Thyroid gland (tissue), 4 donors: ENCODE measurements at regions not wholly inside any gene's neighbourhood (a gene's known extent, or its start where the extent isn't known, plus 50 kb on each side); places are given as distances from the start of the nearest gene placed in this dataset.

Experiments
- DNase-seq, 2 donors: peaks; one replicate each; pipeline ENCODE4 v3.0.0-alpha.2; 2019
- H3K27ac ChIP-seq, 3 donors: fragments of 200-600 bp; sonication (generic); 1 replicate in 2 of 3; 2 replicates in 1 of 3; pipeline ENCODE4 v1.5.1; 2016 to 2019; ENCODE audit warnings: mild to moderate bottlenecking in 1 of 3, moderate library complexity in 1 of 3
- H3K27me3 ChIP-seq: fragments of 200-600 bp; sonication (generic); one replicate; pipeline ENCODE4 v1.5.1; 2019
- H3K36me3 ChIP-seq, 2 donors: fragments of 200-600 bp; sonication (generic); one replicate each; pipeline ENCODE4 v1.5.1; 2016 to 2019
- H3K4me1 ChIP-seq, 2 donors: fragments of 200-600 bp; sonication (generic); one replicate each; pipeline ENCODE4 v1.5.1; 2017 to 2019
- H3K4me3 ChIP-seq, 3 donors: fragments of 200-600 bp; sonication (generic); replicated peaks in 1 of 3; 1 replicate in 2 of 3; 2 replicates in 1 of 3; pipeline ENCODE4 v1.5.1; 2016; ENCODE audit warnings: mild to moderate bottlenecking in 1 of 3
- H3K9me3 ChIP-seq: fragments of 200-600 bp; sonication (generic); one replicate; pipeline ENCODE4 v1.5.1; 2017
- POLR2A ChIP-seq, 2 donors: fragments of 450-650 bp; IDR thresholded peaks; one replicate each; pipeline ENCODE4 v1.6.1; 2017; ENCODE audit warnings: antibody characterized with exemption in 2 of 2, mild to moderate bottlenecking in 2 of 2, moderate library complexity in 1 of 2
- WGBS, 2 donors: methylation state at CpG; one replicate each; pipeline ENCODE4 v1.1.5; 2017; 5-methylcytosine and 5-hydroxymethylcytosine counted together
- intact Hi-C: fragments of 100-400 bp; cut with DNase I; formaldehyde crosslinking; loops from one replicate; pipeline ENCODE4 v1.15.1; 2023
- TF ChIP-seq, protein P1 (sequence below), 6 experiments: fragments of 200-600 bp in 3 of 6; fragments of 450-650 bp in 3 of 6; sonication (generic) in 3 of 6; IDR thresholded peaks; one replicate each; pipeline ENCODE4 v1.5.1; 2016 to 2019; ENCODE audit warnings: antibody characterized with exemption in 6 of 6, mild to moderate bottlenecking in 2 of 6, inconsistent platforms in 1 of 6, moderate library complexity in 1 of 6

DNA sequence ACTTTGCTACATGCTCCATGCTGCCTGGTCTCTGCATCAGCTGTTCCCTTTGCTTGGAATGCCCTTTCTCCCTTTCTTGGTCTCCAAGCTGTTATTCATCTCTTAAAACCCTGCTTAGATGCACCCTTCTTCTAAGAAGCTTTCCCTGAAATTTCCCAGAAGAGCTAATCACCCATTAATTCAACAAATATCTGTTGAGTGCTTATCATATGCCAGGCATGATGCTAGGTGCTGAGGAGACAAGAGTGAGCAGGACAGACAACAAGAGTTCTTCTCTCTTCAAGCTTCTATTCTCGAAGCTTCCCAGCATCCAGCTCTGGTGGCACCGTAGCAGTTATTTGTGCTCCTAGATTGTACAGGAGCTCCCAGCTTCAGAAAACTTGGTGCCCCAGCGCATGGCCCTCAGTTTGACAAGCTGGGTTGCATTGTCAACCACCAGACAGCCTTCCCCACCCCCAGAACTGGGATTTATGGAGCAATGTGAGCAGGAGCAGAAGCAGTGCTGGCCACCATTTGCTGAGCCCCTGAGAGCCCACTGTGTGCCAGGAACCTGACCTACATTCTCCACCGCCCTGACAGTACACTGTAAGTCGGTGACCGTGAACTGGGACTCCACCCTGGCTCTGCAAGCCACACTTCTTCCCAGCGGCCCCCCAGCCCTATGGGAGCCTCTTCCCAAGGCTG is 68.0 kb upstream of the ACOT11 start:
- Histone ChIP-seq H3K4me1 (peaks cover 4 to 16% of the 10 kb centered on the region in 2 donors), H3K36me3 (no peaks in the 10 kb centered on the region), H3K9me3 (no peaks in the 10 kb centered on the region), H3K27me3 (no peaks in the 10 kb centered on the region), H3K4me3 (no peak overlapping the region), H3K27ac (no peak overlapping the region)
- intact Hi-C loops: no loop called here
- WGBS, 2 donors: 78 to 83% methylated on average over 6 to 7 of the region's 7 CpGs
- DNase-seq: no peak
- TF ChIP-seq POLR2A (IDR thresholded peaks at IDR 0.05): no peak
- TF ChIP-seq, protein P1, sequence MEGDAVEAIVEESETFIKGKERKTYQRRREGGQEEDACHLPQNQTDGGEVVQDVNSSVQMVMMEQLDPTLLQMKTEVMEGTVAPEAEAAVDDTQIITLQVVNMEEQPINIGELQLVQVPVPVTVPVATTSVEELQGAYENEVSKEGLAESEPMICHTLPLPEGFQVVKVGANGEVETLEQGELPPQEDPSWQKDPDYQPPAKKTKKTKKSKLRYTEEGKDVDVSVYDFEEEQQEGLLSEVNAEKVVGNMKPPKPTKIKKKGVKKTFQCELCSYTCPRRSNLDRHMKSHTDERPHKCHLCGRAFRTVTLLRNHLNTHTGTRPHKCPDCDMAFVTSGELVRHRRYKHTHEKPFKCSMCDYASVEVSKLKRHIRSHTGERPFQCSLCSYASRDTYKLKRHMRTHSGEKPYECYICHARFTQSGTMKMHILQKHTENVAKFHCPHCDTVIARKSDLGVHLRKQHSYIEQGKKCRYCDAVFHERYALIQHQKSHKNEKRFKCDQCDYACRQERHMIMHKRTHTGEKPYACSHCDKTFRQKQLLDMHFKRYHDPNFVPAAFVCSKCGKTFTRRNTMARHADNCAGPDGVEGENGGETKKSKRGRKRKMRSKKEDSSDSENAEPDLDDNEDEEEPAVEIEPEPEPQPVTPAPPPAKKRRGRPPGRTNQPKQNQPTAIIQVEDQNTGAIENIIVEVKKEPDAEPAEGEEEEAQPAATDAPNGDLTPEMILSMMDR (IDR thresholded peaks at IDR 0.05): no peak

DNA sequence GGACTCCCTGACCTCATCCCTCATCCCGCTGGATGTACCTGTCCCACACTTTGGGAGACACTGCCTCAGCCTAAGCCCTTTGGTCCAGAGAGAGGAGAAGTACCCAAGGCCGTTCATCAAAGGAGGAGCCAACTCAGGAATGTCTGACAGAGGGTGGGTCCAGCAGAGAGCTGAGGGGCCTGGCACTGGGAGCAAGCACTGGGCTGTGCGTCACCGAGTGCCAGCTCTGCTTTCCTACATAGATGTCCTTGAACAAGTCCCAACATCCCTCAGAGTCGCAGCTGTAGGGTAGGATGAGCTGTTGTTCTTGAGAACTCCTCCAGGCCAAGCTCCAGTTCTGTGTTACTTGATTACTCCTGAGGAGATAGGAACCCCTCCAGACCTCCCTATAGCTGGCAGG is 68.8 kb upstream of the ACOT11 start:
- TF ChIP-seq POLR2A (IDR thresholded peaks at IDR 0.05): no peak
- TF ChIP-seq, protein P1 (IDR thresholded peaks at IDR 0.05): no peak
- Histone ChIP-seq H3K4me3 (no peak overlapping the region), H3K9me3 (no peaks in the 10 kb centered on the region), H3K27ac (no peak overlapping the region), H3K27me3 (no peaks in the 10 kb centered on the region), H3K36me3 (no peaks in the 10 kb centered on the region), H3K4me1 (peaks cover 4 to 24% of the 10 kb centered on the region in 2 donors)
- no peak for DNase-seq
- WGBS, 2 donors: 76 to 80% methylated on average over 4 to 5 of the region's 5 CpGs
- intact Hi-C loops: no loop called here

DNA sequence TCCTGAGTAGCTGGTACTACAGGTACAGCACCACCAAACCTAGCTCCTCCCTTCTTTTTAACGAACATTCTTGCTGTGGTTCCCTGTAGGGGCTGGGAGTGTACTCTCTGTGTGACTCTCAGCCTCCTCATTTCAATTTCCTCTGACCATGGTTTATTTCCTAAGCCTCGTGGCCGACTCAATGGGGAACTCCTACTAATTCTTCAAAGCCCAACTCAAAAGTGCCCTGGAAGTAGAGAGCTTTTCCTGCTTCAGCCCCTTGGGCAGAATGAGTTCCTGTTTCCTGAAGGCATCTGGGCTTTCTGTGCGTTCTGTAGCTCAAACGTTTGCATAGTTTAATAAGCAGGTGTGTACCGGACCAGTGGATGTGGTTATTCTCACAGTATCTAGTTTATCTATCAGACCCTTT is 70.9 kb upstream of the ACOT11 start:
- 70 to 71% methylated on average over 6 of the region's 6 CpGs for WGBS, 2 donors
- H3K27ac ChIP-seq: no peak overlapping the region
- H3K4me1 ChIP-seq: peaks cover 4 to 24% of the 10 kb centered on the region in 2 donors
- H3K27me3 ChIP-seq: no peaks in the 10 kb centered on the region
- intact Hi-C loops: no loop called here
- TF ChIP-seq, protein P1 (IDR thresholded peaks at IDR 0.05): no peak
- TF ChIP-seq POLR2A (IDR thresholded peaks at IDR 0.05): no peak
- H3K4me3 ChIP-seq: no peak overlapping the region
- DNase-seq: no peak
- no peaks in the 10 kb centered on the region for H3K9me3 ChIP-seq
- H3K36me3 ChIP-seq: no peaks in the 10 kb centered on the region

DNA sequence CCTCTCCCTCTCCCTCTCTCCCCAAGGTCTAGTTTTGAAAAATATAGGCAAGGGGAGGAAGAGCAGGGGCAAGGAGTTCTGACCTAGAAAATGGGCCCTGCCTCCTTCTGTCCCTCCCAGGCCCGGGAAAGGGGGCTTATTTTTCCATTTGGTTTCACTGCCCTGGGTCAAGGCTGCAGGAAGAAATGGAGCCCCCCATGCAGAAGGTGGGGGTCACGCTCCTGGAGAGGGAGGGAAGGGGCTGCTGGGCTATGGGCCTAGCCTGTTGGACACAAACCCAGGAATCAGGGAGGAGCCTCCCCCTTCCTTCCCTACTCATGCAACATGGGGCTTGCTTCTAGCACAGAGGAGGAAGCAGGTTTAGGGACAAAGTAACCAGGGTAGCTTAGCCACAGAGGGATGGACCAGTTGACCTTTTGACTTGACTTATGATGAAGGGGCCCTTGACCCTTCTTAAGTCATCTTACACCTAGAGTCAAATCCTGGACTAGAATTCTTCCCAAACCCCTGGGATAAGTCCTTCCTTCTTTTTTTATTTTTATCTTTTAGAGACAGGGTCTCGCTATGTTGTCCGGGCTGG is 70.4 kb upstream of the SSBP3 start:
- no peak for TF ChIP-seq POLR2A (IDR thresholded peaks at IDR 0.05)
- TF ChIP-seq, protein P1 (IDR thresholded peaks at IDR 0.05): no peak
- 70 to 80% methylated on average over 4 of the region's 4 CpGs for WGBS, 2 donors
- Histone ChIP-seq H3K36me3 (no peaks in the 10 kb centered on the region), H3K9me3 (no peaks in the 10 kb centered on the region), H3K27ac (no peak overlapping the region), H3K4me1 (peaks cover 4 to 27% of the 10 kb centered on the region in 2 donors), H3K4me3 (no peak overlapping the region), H3K27me3 (no peaks in the 10 kb centered on the region)
- intact Hi-C loops: no loop called here
- no peak for DNase-seq

DNA sequence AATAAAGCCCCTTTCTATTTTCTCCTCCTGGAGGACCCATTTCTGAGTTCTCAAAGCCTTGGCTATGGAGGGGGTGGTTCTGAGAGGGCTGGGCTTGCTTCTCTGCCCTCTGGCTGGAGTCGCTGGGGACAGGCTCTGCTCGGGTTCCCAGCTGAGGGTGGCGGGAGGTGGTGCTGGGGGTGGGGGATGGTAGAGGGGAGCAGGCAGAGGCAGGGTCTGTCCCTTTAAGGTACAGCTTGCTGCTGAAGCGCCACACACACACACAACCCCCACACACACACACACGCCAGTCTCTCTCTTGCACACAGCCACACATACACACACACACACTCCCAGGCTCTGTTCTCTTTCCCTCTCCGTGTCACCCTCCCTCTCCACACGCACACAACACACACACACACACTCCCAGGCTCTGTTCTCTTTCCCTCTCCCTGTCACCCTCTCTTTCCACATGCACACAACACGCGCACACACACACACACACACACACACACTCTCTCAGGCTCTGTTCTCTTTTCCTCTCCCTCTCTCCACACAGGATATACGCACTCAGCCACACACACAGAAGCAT is 69.8 kb upstream of the SSBP3 start:
- no peaks in the 10 kb centered on the region for H3K27me3 ChIP-seq
- WGBS, 2 donors: 21 to 29% methylated on average over 7 to 10 of the region's 10 CpGs
- H3K9me3 ChIP-seq: no peaks in the 10 kb centered on the region
- H3K36me3 ChIP-seq: no peaks in the 10 kb centered on the region
- no peak for TF ChIP-seq POLR2A (IDR thresholded peaks at IDR 0.05)
- TF ChIP-seq, protein P1 (IDR thresholded peaks at IDR 0.05): no peak
- no peak overlapping the region for H3K27ac ChIP-seq
- intact Hi-C loops: no loop called here
- no peak overlapping the region for H3K4me3 ChIP-seq
- DNase-seq: peak; percentile 53 to 57
- peaks cover 4 to 28% of the 10 kb centered on the region in 2 donors for H3K4me1 ChIP-seq
